HFFc6 (cell line): ENCODE measurements at regions not wholly inside any gene's neighbourhood (a gene's known extent, or its start where the extent isn't known, plus 50 kb on each side); places are given as distances from the start of the nearest gene placed in this dataset.

Experiments used
- DNase-seq: peaks from one replicate; pipeline ENCODE4 v3.0.0-alpha.2; 2018
- H3K27ac Mint-ChIP-seq: 2 replicates; pipeline ENCODE4 v1.8.0; 2020; ENCODE audit warnings: mild to moderate bottlenecking, mixed read lengths
- H3K27me3 Mint-ChIP-seq: 2 replicates; pipeline ENCODE4 v1.8.0; 2021; ENCODE audit warnings: mild to moderate bottlenecking, moderate library complexity, mixed read lengths; ENCODE audit not compliant: insufficient read depth
- H3K36me3 Mint-ChIP-seq: 2 replicates; pipeline ENCODE4 v1.8.0; 2021; ENCODE audit warnings: low read depth, mixed read lengths
- H3K4me1 Mint-ChIP-seq: 2 replicates; pipeline ENCODE4 v1.8.0; 2020; ENCODE audit warnings: low read depth, mixed read lengths
- H3K4me3 Mint-ChIP-seq: 2 replicates; pipeline ENCODE4 v1.8.0; 2020; ENCODE audit warnings: mild to moderate bottlenecking, moderate library complexity, mixed read lengths
- H3K9me3 Mint-ChIP-seq: 2 replicates; pipeline ENCODE4 v1.8.0; 2020; ENCODE audit warnings: mild to moderate bottlenecking, mixed read lengths
- CTCF ChIP-seq: fragments of 200-600 bp; sonication (generic); IDR thresholded peaks from 2 replicates; pipeline ENCODE4 v1.5.0; 2021; ENCODE audit warnings: antibody characterized with exemption, mild to moderate bottlenecking

GRCh38 chr14:101490771-101491170, 70.5 kb upstream of the DIO3 start:
- DNase-seq = no peak
- H3K27ac Mint-ChIP-seq = no peak overlapping the region
- no peak overlapping the region for H3K4me3 Mint-ChIP-seq
- no peaks in the 10 kb centered on the region for H3K4me1 Mint-ChIP-seq
- peaks cover 3% of the 10 kb centered on the region; the same call in 1 of the 2 replicates for H3K27me3 Mint-ChIP-seq
- H3K9me3 Mint-ChIP-seq = peaks cover 14% of the 10 kb centered on the region; the same call in 1 of the 2 replicates
- TF ChIP-seq CTCF = no peak
- H3K36me3 Mint-ChIP-seq = no peaks in the 10 kb centered on the region

GRCh38 chr14:101491841-101492240, 69.5 kb upstream of the DIO3 start:
- no peak overlapping the region for H3K27ac Mint-ChIP-seq

GRCh38 chr14:101492716-101493115, 68.6 kb upstream of the DIO3 start:
- no peaks in the 10 kb centered on the region for H3K36me3 Mint-ChIP-seq
- no peak overlapping the region for H3K27ac Mint-ChIP-seq
- H3K4me3 Mint-ChIP-seq = no peak overlapping the region
- peaks cover 7% of the 10 kb centered on the region; the same call in 1 of the 2 replicates for H3K27me3 Mint-ChIP-seq
- TF ChIP-seq CTCF = no peak
- no peaks in the 10 kb centered on the region for H3K4me1 Mint-ChIP-seq
- peaks cover 10% of the 10 kb centered on the region; the same call in 1 of the 2 replicates for H3K9me3 Mint-ChIP-seq
- DNase-seq = no peak

More at GRCh38 chr14:101491841-101492240, 69.5 kb upstream of the DIO3 start:
- no peak overlapping the region for H3K4me3 Mint-ChIP-seq
- H3K27me3 Mint-ChIP-seq = peaks cover 7% of the 10 kb centered on the region; the same call in 1 of the 2 replicates
- H3K36me3 Mint-ChIP-seq = no peaks in the 10 kb centered on the region
- no peak for DNase-seq
- peaks cover 12% of the 10 kb centered on the region; the same call in 1 of the 2 replicates for H3K9me3 Mint-ChIP-seq
- TF ChIP-seq CTCF = no peak
- H3K4me1 Mint-ChIP-seq = no peaks in the 10 kb centered on the region

- H3K4me3 Mint-ChIP-seq = no peak overlapping the region
- peaks cover 10% of the 10 kb centered on the region; the same call in 1 of the 2 replicates for H3K9me3 Mint-ChIP-seq
- H3K27me3 Mint-ChIP-seq = peaks cover 13% of the 10 kb centered on the region
- H3K36me3 Mint-ChIP-seq = no peaks in the 10 kb centered on the region
- no peaks in the 10 kb centered on the region for H3K4me1 Mint-ChIP-seq
- H3K27ac Mint-ChIP-seq = no peak overlapping the region
- DNase-seq = no peak
- TF ChIP-seq CTCF = no peak
Measured at GRCh38 chr14:101494826-101495225, 66.5 kb upstream of the DIO3 start.

- Mint-ChIP-seq H3K27me3 (peaks cover 13% of the 10 kb centered on the region), H3K4me3 (no peak overlapping the region), H3K4me1 (no peaks in the 10 kb centered on the region), H3K9me3 (peaks cover 9% of the 10 kb centered on the region; the same call in 1 of the 2 replicates), H3K36me3 (no peaks in the 10 kb centered on the region), H3K27ac (no peak overlapping the region)
- no peak for DNase-seq
- TF ChIP-seq CTCF = no peak
Measured at GRCh38 chr14:101495284-101495683, 66.0 kb upstream of the DIO3 start.
